Ureter (tissue), 1 donor: ENCODE measurements at regions not wholly inside any gene's neighbourhood (a gene's known extent, or its start where the extent isn't known, plus 50 kb on each side); places are given as distances from the start of the nearest gene placed in this dataset.
"Not testable (repeated sequence)": the region's sequence is repeated elsewhere in the genome, so short reads cannot be mapped to it uniquely, and the experiment has no call there.

Experiments used
- DNase-seq: peaks from one replicate; pipeline ENCODE4 v3.0.0-alpha.2; 2020; ENCODE audit warnings: low spot score
- donor health status: DM: yes; HTN: yes; CAD: no.

DNA sequence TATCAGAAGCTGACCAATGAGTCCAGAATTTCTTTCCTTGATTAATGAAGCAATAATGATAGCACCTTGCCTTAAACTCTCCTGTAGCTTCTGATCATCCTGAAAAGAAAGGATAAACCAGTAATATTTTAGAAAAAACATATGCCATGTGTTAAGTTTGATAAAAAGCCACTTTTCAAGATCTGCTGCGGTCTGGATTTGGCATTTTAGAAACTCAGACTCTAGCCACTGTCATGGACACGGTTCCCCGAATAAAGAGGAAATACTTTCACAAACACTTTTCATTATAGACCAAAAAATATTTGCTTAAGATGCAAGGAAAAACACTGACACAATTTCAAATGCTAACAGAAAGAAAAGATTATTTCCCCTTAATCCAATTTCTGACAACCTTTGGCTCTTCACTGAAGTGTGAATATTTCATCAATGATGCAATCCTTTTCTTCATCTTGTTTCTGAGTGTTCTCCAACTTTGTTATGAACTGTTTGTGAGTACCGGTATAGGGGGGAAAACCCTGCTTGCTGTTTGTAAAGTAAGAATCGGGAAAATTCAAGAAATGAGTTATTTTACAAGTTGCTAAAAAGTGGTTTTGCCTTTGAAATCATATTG, 329.5 kb downstream of the CRPPA start:
- no peak for DNase-seq

- no peak for DNase-seq
Measured at GRCh38 chr7:16089801-16090200, 331.5 kb downstream of the CRPPA start.

DNA sequence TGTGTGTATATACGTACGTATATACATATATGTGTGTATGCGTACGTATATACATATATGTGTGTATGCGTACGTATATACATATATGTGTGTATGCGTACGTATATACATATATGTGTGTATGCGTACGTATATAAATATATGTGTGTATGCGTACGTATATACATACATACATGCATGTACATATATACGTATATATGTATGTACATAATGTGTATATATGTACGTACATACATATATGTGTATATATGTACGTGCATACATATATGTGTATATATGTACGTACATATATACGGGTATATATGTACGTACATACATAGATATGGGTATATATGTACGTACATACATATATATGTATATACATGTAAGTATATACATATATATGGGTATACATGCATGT, 332.1 kb downstream of the CRPPA start:
- no peak for DNase-seq

DNA sequence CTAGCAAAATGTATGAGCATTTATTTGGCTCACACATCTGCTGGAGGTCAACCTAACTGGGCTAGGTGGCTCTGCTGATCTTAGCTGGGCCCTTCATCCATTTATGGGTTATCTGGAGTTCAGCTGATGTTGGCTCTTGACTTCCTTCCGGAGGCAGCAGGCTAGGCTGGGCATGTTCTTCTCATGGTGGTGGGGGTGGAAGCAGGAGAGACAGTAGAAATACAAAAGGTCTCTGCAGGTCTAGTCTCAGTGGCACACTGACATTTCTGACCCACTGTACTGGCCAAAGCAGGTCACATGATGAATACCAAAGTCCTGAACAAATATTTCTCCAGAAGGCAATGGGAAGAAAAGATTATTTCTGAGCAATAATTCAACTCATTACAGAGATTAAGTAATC, 334.6 kb downstream of the CRPPA start:
- DNase-seq: no peak

DNA sequence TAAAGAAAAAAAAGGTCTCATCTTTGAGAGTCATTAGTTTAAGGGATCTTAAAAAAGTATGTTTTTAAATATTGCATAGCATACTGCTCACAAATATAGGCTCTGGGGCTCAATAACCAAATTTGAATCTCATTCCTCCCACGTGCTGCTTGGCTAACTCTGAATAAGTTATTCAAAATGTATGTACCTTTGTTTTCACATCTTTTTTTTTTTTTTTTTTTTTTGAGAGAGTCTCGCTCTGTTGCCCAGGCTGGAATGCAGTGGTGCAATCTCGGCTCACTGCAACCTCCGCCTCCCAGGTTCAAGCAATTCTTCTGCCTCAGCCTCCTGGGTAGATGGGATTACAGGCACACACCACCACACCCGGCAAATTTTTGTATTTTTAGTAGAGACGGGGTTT, 335.6 kb downstream of the CRPPA start:
- not testable (repeated sequence) for DNase-seq

DNA sequence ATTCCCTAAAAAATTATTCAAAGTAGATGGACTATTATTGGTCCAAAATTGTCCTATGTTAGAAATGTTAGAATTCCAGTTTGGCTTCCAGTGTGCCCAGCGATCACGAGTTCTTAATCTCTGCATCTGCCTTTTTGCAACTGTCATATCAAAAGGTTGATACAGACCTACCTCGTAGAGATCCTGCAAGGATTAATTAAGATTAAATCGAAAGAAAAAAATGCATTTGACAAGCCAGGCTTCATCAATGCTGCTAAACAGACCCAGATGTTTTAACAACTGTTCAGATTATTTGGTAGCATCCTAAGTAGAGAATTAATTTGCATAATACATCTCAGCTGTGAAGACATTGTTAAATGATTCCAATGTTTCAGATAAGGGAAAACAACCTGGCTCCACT, 336.5 kb downstream of the CRPPA start:
- no peak for DNase-seq

- DNase-seq: no peak
Measured at GRCh38 chr7:16084370-16084769, 337.0 kb downstream of the CRPPA start.

DNA sequence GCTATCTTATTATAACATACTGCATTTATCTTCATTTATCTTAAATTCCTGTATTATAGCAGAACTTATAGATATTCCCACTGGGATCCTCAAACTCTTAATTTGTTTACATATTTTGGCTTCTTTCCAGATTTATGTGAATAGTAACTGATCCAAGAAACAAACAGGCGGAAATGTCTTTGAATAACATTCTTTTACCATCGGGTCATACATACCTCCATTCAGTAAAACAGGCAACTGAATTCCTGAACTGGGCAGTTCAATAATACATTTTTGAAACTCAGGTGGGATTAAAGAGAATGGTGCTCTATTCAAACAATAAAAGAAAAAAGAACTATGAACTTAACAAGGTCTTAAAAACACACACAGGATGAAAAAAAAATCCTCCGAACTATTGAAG, 337.4 kb downstream of the CRPPA start:
- no peak for DNase-seq

GRCh38 chr7:16080131-16080530, 341.2 kb downstream of the CRPPA start:
- no peak for DNase-seq

GRCh38 chr7:16079723-16080122, 341.6 kb downstream of the CRPPA start:
- DNase-seq: no peak

- DNase-seq: no peak
Measured at GRCh38 chr7:16078076-16078952, 343.0 kb downstream of the CRPPA start.

- DNase-seq: no peak
Measured at GRCh38 chr7:16071246-16071857, 350.0 kb downstream of the CRPPA start.

DNA sequence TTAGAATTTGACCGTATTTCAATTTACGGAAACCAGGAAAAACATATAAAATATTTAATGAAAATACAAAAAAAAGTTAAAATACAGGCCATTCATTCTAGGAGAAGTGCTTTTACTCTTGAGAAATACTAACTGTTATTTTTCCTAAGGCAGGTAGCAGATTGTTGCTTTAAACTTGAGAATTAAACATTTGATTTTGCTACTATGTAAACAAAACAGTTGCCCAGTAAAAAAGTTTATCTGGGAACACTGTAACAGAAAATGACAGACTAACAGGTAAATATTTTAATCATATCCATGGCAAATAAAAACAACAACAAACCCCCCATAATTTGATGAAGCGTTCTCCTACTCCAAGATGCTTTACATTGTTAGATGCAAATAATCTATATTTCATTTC, 350.5 kb downstream of the CRPPA start:
- DNase-seq: no peak

DNA sequence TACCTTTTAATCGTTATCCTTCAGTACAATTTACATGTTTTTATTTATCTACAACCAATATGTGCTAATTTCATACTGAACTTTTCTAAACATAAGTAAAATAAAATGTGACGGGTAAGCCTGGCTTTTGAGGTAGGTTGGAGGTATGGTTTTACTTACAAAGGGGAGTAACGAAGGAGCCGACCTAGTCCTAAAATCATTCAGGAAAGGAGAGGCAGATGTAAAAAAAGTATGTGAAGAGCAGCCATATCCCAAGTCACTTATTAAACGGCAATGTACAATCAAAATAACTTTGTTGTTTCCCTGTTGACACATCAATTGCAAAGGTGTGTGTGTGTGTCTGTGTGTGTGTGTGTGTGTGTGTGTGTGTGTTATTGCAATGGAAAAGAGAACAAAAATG, 351.3 kb downstream of the CRPPA start:
- no peak for DNase-seq

GRCh38 chr7:16068183-16068582, 353.2 kb downstream of the CRPPA start:
- DNase-seq: no peak

DNA sequence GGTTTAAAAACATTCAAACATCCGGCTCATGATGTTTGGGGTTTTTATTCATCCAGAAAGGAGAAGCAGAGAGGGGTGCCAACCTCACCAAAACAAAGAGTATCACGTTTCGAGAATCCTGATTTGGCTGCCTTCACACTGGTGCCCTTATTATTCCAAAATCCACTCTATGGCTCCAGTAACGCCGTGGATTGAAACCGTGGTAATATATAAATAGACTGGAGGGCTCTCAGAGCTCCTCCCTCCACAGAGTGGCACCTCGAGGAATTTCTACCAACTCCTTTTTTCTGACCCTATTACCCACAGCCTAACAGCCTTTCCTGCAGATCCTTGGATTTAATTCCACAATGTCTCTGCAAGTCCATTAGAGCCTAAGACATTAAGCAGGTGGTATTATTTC, 353.6 kb downstream of the CRPPA start:
- DNase-seq: no peak

- DNase-seq: no peak
Measured at GRCh38 chr7:16066805-16067459, 354.4 kb downstream of the CRPPA start.

DNA sequence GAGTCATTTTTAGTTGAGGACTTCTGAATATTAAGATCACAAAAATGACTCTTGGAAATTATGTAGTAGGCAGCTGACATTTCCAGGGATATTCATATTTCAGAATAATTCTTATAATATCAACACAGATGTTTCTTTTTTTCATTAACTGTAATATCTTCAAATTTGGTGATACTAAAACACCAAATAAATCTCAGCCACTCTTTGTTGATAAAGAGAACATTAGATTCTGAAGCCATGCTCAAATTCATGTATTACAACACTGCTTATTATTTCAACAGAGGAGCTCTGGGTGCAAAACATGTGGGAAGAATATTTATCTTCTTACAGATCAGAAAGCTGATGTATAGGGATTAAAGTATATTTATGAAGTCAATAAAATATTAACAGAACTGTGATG, 355.4 kb downstream of the CRPPA start:
- DNase-seq: no peak

GRCh38 chr7:16063716-16064675, 357.3 kb downstream of the CRPPA start:
- no peak for DNase-seq

DNA sequence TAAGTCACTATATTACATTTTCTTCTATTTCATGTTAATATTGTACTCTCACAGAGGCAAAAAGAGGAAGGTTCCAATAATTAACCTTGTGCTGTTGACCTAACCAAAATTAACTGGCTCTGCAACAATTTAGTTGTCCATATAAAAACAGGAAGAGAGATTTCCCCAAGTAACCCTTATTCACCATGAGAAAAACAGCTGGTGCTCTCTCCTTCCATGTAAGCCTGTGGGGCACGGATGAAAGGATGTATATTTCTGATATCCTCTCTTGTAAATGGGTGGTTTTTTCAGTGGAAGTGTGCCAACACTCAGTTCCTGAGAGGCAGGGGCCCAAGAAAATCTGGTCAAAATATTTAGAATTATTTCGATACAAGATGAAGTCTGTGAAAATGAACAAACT, 358.1 kb downstream of the CRPPA start:
- no peak for DNase-seq

- DNase-seq: no peak
Measured at GRCh38 chr7:16062269-16062668, 359.1 kb downstream of the CRPPA start.
